GM12878 (cell line): ENCODE measurements at regions not wholly inside any gene's neighbourhood (a gene's known extent, or its start where the extent isn't known, plus 50 kb on each side); places are given as distances from the start of the nearest gene placed in this dataset.
"Not testable (repeated sequence)": the region's sequence is repeated elsewhere in the genome, so short reads cannot be mapped to it uniquely, and the experiment has no call there.

Experiments
- ATF3 ChIP-seq: IDR thresholded peaks from 2 replicates; pipeline ENCODE4 v1.6.1; 2011; ENCODE audit warnings: low read depth, mild to moderate bottlenecking, low read length, moderate library complexity, borderline replicate concordance; ENCODE audit errors: extremely low read depth
- BACH1 ChIP-seq: fragments of 450-650 bp; IDR thresholded peaks from 2 replicates; pipeline ENCODE4 v1.6.1; 2017; ENCODE audit warnings: mild to moderate bottlenecking, borderline replicate concordance
- CEBPB ChIP-seq, 2 experiments: fragments of 150-350 bp in 1 of 2; IDR thresholded peaks; 2 replicates each; pipeline ENCODE4 v1.6.1; 2012 to 2014; ENCODE audit warnings: low read depth in 2 of 2, low read length in 2 of 2, borderline replicate concordance in 1 of 2, inconsistent platforms in 1 of 2
- CTCF ChIP-seq, 3 experiments: IDR thresholded peaks in 2 of 3; conservative IDR thresholded peaks in 1 of 3; 2 replicates each; pipeline ENCODE4 v1.5.1; 2011; ENCODE audit warnings: low read depth in 3 of 3, low read length in 3 of 3, mild to moderate bottlenecking in 3 of 3, control low read depth in 2 of 3, moderate library complexity in 2 of 3, inconsistent platforms in 1 of 3, mixed read lengths in 1 of 3; ENCODE audit not compliant: control insufficient read depth in 2 of 3, insufficient read depth in 1 of 3; ENCODE audit errors: extremely low read depth in 1 of 3
- DPF2 ChIP-seq: fragments of 450-650 bp; IDR thresholded peaks from 2 replicates; pipeline ENCODE4 v1.6.1; 2017; ENCODE audit warnings: mild to moderate bottlenecking
- MEF2A ChIP-seq: IDR thresholded peaks from 2 replicates; pipeline ENCODE4 v1.6.1; 2011; ENCODE audit warnings: low read depth, mild to moderate bottlenecking, low read length, moderate library complexity; ENCODE audit not compliant: insufficient read depth
- NRF1 ChIP-seq: conservative IDR thresholded peaks from 2 replicates; pipeline ENCODE4 v1.6.1; 2011; ENCODE audit warnings: mild to moderate bottlenecking, low read depth, low read length, improper control_type of control experiment
- PML ChIP-seq: IDR thresholded peaks from 2 replicates; pipeline ENCODE4 v1.6.1; 2012; ENCODE audit warnings: low read length, inconsistent platforms
- POLR2A ChIP-seq: IDR thresholded peaks from 2 replicates; pipeline ENCODE4 v1.6.1; 2011; ENCODE audit warnings: low read depth, mild to moderate bottlenecking, low read length
- POLR2AphosphoS5 ChIP-seq: IDR thresholded peaks from 2 replicates; pipeline ENCODE4 v1.6.1; 2011; ENCODE audit warnings: mild to moderate bottlenecking, low read length, inconsistent platforms
- RAD21 ChIP-seq: IDR thresholded peaks from 2 replicates; pipeline ENCODE4 v1.6.1; 2011; ENCODE audit warnings: mild to moderate bottlenecking, low read depth, low read length, moderate library complexity; ENCODE audit not compliant: insufficient read depth
- RUNX3 ChIP-seq: IDR thresholded peaks from 2 replicates; pipeline ENCODE4 v1.6.1; 2012; ENCODE audit warnings: low read length, inconsistent platforms

DNA sequence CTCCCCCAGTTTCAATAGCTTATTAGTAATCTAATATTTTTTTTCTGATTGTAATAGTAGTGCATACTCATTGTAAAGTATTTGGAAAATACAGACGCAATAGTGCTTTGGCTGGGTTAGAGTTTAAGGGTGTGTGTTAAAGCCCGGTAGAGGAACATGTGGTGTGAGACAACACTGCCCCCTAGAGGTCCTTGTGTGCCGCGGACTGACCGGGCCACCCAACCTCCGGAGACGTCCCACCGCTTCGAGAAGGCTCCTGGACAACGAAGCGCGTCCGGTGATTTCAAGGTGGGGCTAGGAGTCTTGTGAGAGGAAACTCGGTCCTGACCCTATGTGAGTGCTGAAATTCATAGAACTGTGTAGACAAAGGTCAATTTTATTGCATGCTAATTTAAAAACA lies 68.6 kb upstream of the MINPP1 start:
- TF ChIP-seq CTCF (IDR thresholded peaks at IDR 0.05 in 2 of 3, conservative IDR thresholded peaks at IDR 0.05 in 1 of 3; ENCODE audit: control insufficient read depth in 2 of 3, extremely low read depth in 1 of 3, insufficient read depth in 1 of 3, low read depth in 3 of 3, low read length in 3 of 3); MEF2A; DPF2; POLR2A; POLR2AphosphoS5; CEBPB (IDR thresholded peaks at IDR 0.05; ENCODE audit: borderline replicate concordance in 1 of 2, low read depth in 2 of 2, low read length in 2 of 2); NRF1; RAD21; ATF3; RUNX3; PML; BACH1: not testable (repeated sequence)
